ENCODE measurements at regions not wholly inside any gene's neighbourhood (a gene's known extent, or its start where the extent isn't known, plus 50 kb on each side); places are given as distances from the start of the nearest gene placed in this dataset.

DNA sequence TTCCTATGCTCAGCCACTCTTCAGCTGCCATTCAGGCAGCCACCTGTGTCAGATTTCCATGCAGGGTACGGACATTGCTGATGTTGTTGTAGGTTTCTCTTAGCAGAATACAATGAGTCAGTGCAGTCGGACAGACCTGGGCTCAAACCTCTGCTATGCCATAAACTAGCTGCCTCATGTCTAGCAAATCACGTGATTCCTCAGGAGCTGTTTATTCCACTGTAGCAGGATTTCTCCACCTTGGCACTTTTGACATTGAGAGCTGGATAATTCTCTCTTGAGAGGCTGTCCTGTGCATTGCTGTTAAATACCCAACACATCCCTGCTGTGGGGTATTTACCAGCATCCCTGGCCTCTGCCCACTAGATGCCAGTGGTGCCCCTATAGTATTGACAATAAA is 413.8 kb upstream of the CDH4 start:
- TF ChIP-seq, protein P1, sequence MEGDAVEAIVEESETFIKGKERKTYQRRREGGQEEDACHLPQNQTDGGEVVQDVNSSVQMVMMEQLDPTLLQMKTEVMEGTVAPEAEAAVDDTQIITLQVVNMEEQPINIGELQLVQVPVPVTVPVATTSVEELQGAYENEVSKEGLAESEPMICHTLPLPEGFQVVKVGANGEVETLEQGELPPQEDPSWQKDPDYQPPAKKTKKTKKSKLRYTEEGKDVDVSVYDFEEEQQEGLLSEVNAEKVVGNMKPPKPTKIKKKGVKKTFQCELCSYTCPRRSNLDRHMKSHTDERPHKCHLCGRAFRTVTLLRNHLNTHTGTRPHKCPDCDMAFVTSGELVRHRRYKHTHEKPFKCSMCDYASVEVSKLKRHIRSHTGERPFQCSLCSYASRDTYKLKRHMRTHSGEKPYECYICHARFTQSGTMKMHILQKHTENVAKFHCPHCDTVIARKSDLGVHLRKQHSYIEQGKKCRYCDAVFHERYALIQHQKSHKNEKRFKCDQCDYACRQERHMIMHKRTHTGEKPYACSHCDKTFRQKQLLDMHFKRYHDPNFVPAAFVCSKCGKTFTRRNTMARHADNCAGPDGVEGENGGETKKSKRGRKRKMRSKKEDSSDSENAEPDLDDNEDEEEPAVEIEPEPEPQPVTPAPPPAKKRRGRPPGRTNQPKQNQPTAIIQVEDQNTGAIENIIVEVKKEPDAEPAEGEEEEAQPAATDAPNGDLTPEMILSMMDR (IDR thresholded peaks at IDR 0.05): no peak
- TF ChIP-seq POLR2A (IDR thresholded peaks at IDR 0.05): no peak

Measured in uterus (tissue), 2 donors.